CD8-positive, alpha-beta memory T cell (primary cell): ENCODE measurements at regions not wholly inside any gene's neighbourhood (a gene's known extent, or its start where the extent isn't known, plus 50 kb on each side); places are given as distances from the start of the nearest gene placed in this dataset.
"Not testable (repeated sequence)": the region's sequence is repeated elsewhere in the genome, so short reads cannot be mapped to it uniquely, and the experiment has no call there.

Experiments used
- CTCF ChIA-PET: fragments of 350-600 bp; sonication (Branson Sonifier 250); formaldehyde crosslinking; loops from one replicate; lab custom pipeline; 2021; ENCODE audit warnings: antibody characterized with exemption; lab: Charles Lee
- POLR2A ChIA-PET: fragments of 350-600 bp; sonication (Branson Sonifier 250); formaldehyde crosslinking; loops from one replicate; lab custom pipeline; 2021; ENCODE audit warnings: antibody characterized with exemption; lab: Charles Lee
- DNase-seq, 5 donors: peaks; one replicate each; pipeline versions ENCODE4 v3.0.0 to v3.0.0-alpha.2; 2020 to 2022; ENCODE audit warnings: mixed read lengths in 1 of 5
- H3K27ac ChIP-seq: one replicate; pipeline ENCODE4 v1.7.0; 2013; ENCODE audit warnings: low read depth, mild to moderate bottlenecking, low read length, moderate library complexity
- H3K27me3 ChIP-seq: 2 replicates; pipeline ENCODE4 v1.7.0; 2013; ENCODE audit warnings: low read length, mild to moderate bottlenecking; ENCODE audit not compliant: insufficient read depth, poor library complexity, severe bottlenecking
- H3K36me3 ChIP-seq: 2 replicates; pipeline ENCODE4 v1.7.0; 2013; ENCODE audit warnings: mild to moderate bottlenecking, low read length, moderate library complexity; ENCODE audit not compliant: insufficient read depth
- H3K4me1 ChIP-seq: 2 replicates; pipeline ENCODE4 v1.7.0; 2013; ENCODE audit warnings: mild to moderate bottlenecking, low read length, moderate library complexity; ENCODE audit not compliant: insufficient read depth
- H3K4me3 ChIP-seq: 2 replicates; pipeline ENCODE4 v1.7.0; 2013; ENCODE audit warnings: mild to moderate bottlenecking, low read length
- H3K9me3 ChIP-seq: 2 replicates; pipeline ENCODE4 v1.7.0; 2013; ENCODE audit warnings: mild to moderate bottlenecking, low read length
- H3K27ac Mint-ChIP-seq, 8 donors: one replicate each; pipeline ENCODE4 v1.8.0; 2020 to 2021; ENCODE audit warnings: mixed read lengths in 8 of 8, mild to moderate bottlenecking in 6 of 8, inconsistent platforms in 3 of 8, moderate library complexity in 3 of 8
- H3K27me3 Mint-ChIP-seq, 2 donors: one replicate each; pipeline ENCODE4 v1.8.0; 2020 to 2021; ENCODE audit warnings: mixed read lengths in 2 of 2, mild to moderate bottlenecking in 1 of 2, moderate library complexity in 1 of 2
- H3K36me3 Mint-ChIP-seq, 3 donors: one replicate each; pipeline ENCODE4 v1.8.0; 2020 to 2021; ENCODE audit warnings: mixed read lengths in 3 of 3, inconsistent platforms in 1 of 3, mild to moderate bottlenecking in 1 of 3
- H3K4me1 Mint-ChIP-seq, 3 donors: one replicate each; pipeline ENCODE4 v1.8.0; 2020 to 2021; ENCODE audit warnings: mixed read lengths in 3 of 3, inconsistent platforms in 1 of 3, mild to moderate bottlenecking in 1 of 3
- H3K4me3 Mint-ChIP-seq, 7 donors: one replicate each; pipeline ENCODE4 v1.8.0; 2020 to 2021; ENCODE audit warnings: mixed read lengths in 7 of 7, mild to moderate bottlenecking in 6 of 7, moderate library complexity in 4 of 7, inconsistent platforms in 2 of 7
- H3K9me3 Mint-ChIP-seq, 5 donors: one replicate each; pipeline ENCODE4 v1.8.0; 2020 to 2022; ENCODE audit warnings: mixed read lengths in 5 of 5, mild to moderate bottlenecking in 3 of 5, moderate library complexity in 2 of 5, inconsistent platforms in 1 of 5

GRCh38 chr6:141203902-141204575 lies 928.7 kb upstream of the GJE1 start:
- no peaks in the 10 kb centered on the region for H3K36me3 Mint-ChIP-seq
- DNase-seq = no peak

GRCh38 chr6:141202626-141203025 lies 930.1 kb upstream of the GJE1 start:
- DNase-seq = no peak
- Histone ChIP-seq H3K27me3 (no peaks in the 10 kb centered on the region), H3K9me3 (no peaks in the 10 kb centered on the region), H3K4me1 (no peaks in the 10 kb centered on the region), H3K36me3 (no peaks in the 10 kb centered on the region), H3K4me3 (no peak overlapping the region), H3K27ac (no peak overlapping the region)
- CTCF ChIA-PET = no interaction called here
- Mint-ChIP-seq H3K4me3 (no peak overlapping the region), H3K27ac (no peak overlapping the region), H3K27me3 (peaks cover 2 to 4% of the 10 kb centered on the region in 2 donors), H3K36me3 (no peaks in the 10 kb centered on the region), H3K4me1 (no peaks in the 10 kb centered on the region), H3K9me3 (peaks cover 0 to 2% (median 0%) of the 10 kb centered on the region in 5 donors)
- POLR2A ChIA-PET = no interaction called here

More at GRCh38 chr6:141203902-141204575, 928.7 kb upstream of the GJE1 start:
- H3K4me1 Mint-ChIP-seq = no peaks in the 10 kb centered on the region
- H3K36me3 ChIP-seq = no peaks in the 10 kb centered on the region
- no peak overlapping the region for H3K27ac Mint-ChIP-seq
- H3K9me3 ChIP-seq = no peaks in the 10 kb centered on the region
- no peak overlapping the region for H3K27ac ChIP-seq
- no peak overlapping the region for H3K4me3 Mint-ChIP-seq
- H3K27me3 Mint-ChIP-seq = peaks cover 2 to 4% of the 10 kb centered on the region in 2 donors
- no peak overlapping the region for H3K4me3 ChIP-seq
- ChIA-PET POLR2A (interaction anchor here (0.5 kb wide), 1 partner anchor 350 kb away, joined by 3 read pairs; no protein-coding TSS in a partner anchor), CTCF (no interaction called here)
- no peaks in the 10 kb centered on the region for H3K27me3 ChIP-seq
- no peaks in the 10 kb centered on the region for H3K4me1 ChIP-seq
- peaks cover 0 to 2% (median 0%) of the 10 kb centered on the region in 5 donors for H3K9me3 Mint-ChIP-seq

GRCh38 chr6:141199074-141199473 lies 933.7 kb upstream of the GJE1 start:
- ChIA-PET POLR2A (no interaction called here), CTCF (no interaction called here)
- peaks cover 0 to 2% of the 10 kb centered on the region in 2 donors for H3K27me3 Mint-ChIP-seq
- H3K27ac ChIP-seq = no peak overlapping the region
- no peak overlapping the region for H3K27ac Mint-ChIP-seq
- H3K27me3 ChIP-seq = no peaks in the 10 kb centered on the region
- no peak overlapping the region for H3K4me3 Mint-ChIP-seq
- no peaks in the 10 kb centered on the region for H3K36me3 ChIP-seq
- no peaks in the 10 kb centered on the region for H3K9me3 ChIP-seq
- H3K4me1 ChIP-seq = no peaks in the 10 kb centered on the region
- H3K9me3 Mint-ChIP-seq = no peaks in the 10 kb centered on the region
- H3K4me1 Mint-ChIP-seq = no peaks in the 10 kb centered on the region
- no peak overlapping the region for H3K4me3 ChIP-seq
- H3K36me3 Mint-ChIP-seq = no peaks in the 10 kb centered on the region
- DNase-seq = no peak

DNA sequence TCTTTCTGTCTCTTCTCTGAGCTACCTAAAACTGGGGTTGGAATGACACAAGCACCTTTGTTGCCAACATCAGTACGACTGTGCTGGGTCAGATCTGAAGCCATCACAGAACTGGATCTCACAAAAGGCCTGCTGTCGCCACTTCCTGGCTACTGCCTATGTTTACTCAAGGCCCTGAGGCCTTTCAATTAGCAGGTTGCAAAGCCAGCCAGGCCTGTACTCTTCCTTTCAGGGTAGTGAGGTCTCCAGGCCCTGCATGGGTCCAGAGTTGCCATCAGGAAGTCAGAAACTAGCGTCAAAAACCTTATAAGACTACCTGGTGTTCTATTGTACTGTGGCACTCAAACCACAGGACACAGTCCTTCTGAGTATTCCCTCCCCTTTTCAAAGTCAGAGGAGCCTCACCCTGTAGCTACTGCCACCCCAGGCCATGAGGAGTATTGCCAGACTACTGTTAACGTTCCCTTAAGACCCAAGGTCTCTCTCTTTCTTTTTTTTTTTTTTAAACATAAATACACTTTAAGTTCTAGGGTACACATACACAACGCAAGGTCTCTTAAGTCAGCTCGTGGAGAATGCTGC lies 937.4 kb upstream of the GJE1 start:
- Mint-ChIP-seq H3K27me3 (peaks cover 0 to 6% of the 10 kb centered on the region in 2 donors), H3K4me3 (no peak overlapping the region), H3K27ac (no peak overlapping the region), H3K4me1 (no peaks in the 10 kb centered on the region), H3K9me3 (peaks cover 0 to 5% (median 0%) of the 10 kb centered on the region in 5 donors), H3K36me3 (peaks cover 0 to 1% (median 0%) of the 10 kb centered on the region in 3 donors)
- no peaks in the 10 kb centered on the region for H3K9me3 ChIP-seq
- no peaks in the 10 kb centered on the region for H3K4me1 ChIP-seq
- H3K27ac ChIP-seq = no peak overlapping the region
- H3K36me3 ChIP-seq = no peaks in the 10 kb centered on the region
- DNase-seq = no peak
- ChIA-PET POLR2A (no interaction called here), CTCF (no interaction called here)
- no peaks in the 10 kb centered on the region for H3K27me3 ChIP-seq
- no peak overlapping the region for H3K4me3 ChIP-seq

DNA sequence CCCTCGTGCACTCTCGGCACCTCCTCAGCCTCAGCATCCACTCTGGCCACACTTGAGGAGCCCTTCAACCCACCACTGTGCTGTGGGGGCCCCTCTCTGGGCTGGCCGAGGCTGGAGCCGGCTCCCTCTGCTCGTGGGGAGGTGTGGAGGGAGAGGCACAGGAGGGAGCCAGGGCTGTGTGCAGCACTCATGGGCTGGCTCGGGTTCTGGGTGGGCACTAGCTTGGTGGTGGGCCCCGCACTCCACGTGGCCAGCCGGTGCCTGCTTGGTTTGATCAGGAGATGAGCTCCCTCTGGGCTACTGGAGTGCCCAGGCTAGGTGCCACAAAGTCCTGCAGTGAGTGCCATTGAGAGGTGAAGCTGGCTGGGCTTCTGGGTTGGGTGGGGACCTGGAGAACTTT lies 949.4 kb upstream of the GJE1 start:
- no peak for DNase-seq
- Histone ChIP-seq H3K9me3 (no peaks in the 10 kb centered on the region), H3K36me3 (no peaks in the 10 kb centered on the region), H3K27ac (no peak overlapping the region), H3K27me3 (no peaks in the 10 kb centered on the region), H3K4me3 (no peak overlapping the region), H3K4me1 (no peaks in the 10 kb centered on the region)
- Mint-ChIP-seq H3K9me3 (peaks cover 0 to 8% (median 8%) of the 10 kb centered on the region in 5 donors), H3K27me3 (peaks cover 0 to 2% of the 10 kb centered on the region in 2 donors), H3K27ac (no peak overlapping the region), H3K4me3 (no peak overlapping the region), H3K36me3 (peaks cover 0 to 6% (median 1%) of the 10 kb centered on the region in 3 donors), H3K4me1 (no peaks in the 10 kb centered on the region)
- ChIA-PET CTCF (no interaction called here), POLR2A (no interaction called here)

- H3K27ac ChIP-seq, H3K9me3 ChIP-seq, DNase-seq, H3K4me1 Mint-ChIP-seq, H3K36me3 ChIP-seq, H3K4me3 ChIP-seq, H3K4me3 Mint-ChIP-seq, H3K4me1 ChIP-seq, H3K27me3 ChIP-seq, H3K36me3 Mint-ChIP-seq, POLR2A ChIA-PET, H3K27ac Mint-ChIP-seq, H3K27me3 Mint-ChIP-seq, H3K9me3 Mint-ChIP-seq: not testable (repeated sequence)
- CTCF ChIA-PET = interaction anchor here (1.2 kb wide), 1 partner anchor 32 kb away, joined by 3 read pairs; no protein-coding TSS in a partner anchor
Measured at GRCh38 chr6:141175458-141175857, 957.3 kb upstream of the GJE1 start.

GRCh38 chr6:141174932-141175331 lies 957.8 kb upstream of the GJE1 start:
- Mint-ChIP-seq H3K4me3 (no peak overlapping the region), H3K4me1 (no peaks in the 10 kb centered on the region), H3K36me3 (no peaks in the 10 kb centered on the region), H3K27ac (no peak overlapping the region), H3K9me3 (peaks cover 0 to 2% (median 0%) of the 10 kb centered on the region in 5 donors), H3K27me3 (peaks cover 0 to under 1% of the 10 kb centered on the region in 2 donors)
- no peaks in the 10 kb centered on the region for H3K36me3 ChIP-seq
- H3K27ac ChIP-seq = no peak overlapping the region
- no peak for DNase-seq
- no peak overlapping the region for H3K4me3 ChIP-seq
- CTCF ChIA-PET = interaction anchor here (1.2 kb wide), 1 partner anchor 32 kb away, joined by 3 read pairs; no protein-coding TSS in a partner anchor
- H3K9me3 ChIP-seq = no peaks in the 10 kb centered on the region
- no peaks in the 10 kb centered on the region for H3K4me1 ChIP-seq
- no peaks in the 10 kb centered on the region for H3K27me3 ChIP-seq
- POLR2A ChIA-PET = no interaction called here

- no peaks in the 10 kb centered on the region for H3K36me3 Mint-ChIP-seq
- Histone ChIP-seq H3K27me3 (no peaks in the 10 kb centered on the region), H3K36me3 (no peaks in the 10 kb centered on the region), H3K4me1 (no peaks in the 10 kb centered on the region), H3K4me3 (no peak overlapping the region), H3K27ac (no peak overlapping the region), H3K9me3 (no peaks in the 10 kb centered on the region)
- DNase-seq = no peak
- no peaks in the 10 kb centered on the region for H3K4me1 Mint-ChIP-seq
- ChIA-PET POLR2A (no interaction called here), CTCF (no interaction called here)
- no peak overlapping the region for H3K4me3 Mint-ChIP-seq
- H3K27ac Mint-ChIP-seq = no peak overlapping the region
- no peaks in the 10 kb centered on the region for H3K27me3 Mint-ChIP-seq
- H3K9me3 Mint-ChIP-seq = peaks cover 0 to 2% (median 0%) of the 10 kb centered on the region in 5 donors
Measured at GRCh38 chr6:141173529-141173928, 959.2 kb upstream of the GJE1 start.
